H4 (cell line): ENCODE measurements at regions not wholly inside any gene's neighbourhood (a gene's known extent, or its start where the extent isn't known, plus 50 kb on each side); places are given as distances from the start of the nearest gene placed in this dataset.
"Not testable (repeated sequence)": the region's sequence is repeated elsewhere in the genome, so short reads cannot be mapped to it uniquely, and the experiment has no call there.

ENCODE experiments used
- DNase-seq: peaks from one replicate; pipeline ENCODE4 v3.0.0-alpha.2; 2015; ENCODE audit warnings: low spot score

GRCh38 chr16:21534561-21534960, 64.8 kb upstream of the METTL9 start:
- DNase-seq, result not testable (repeated sequence)

- DNase-seq, result not testable (repeated sequence)
Observed at GRCh38 chr16:21535201-21535600, 64.2 kb upstream of the METTL9 start.

- DNase-seq, result not testable (repeated sequence)
Observed at GRCh38 chr16:21536740-21537139, 62.6 kb upstream of the METTL9 start.

- not testable (repeated sequence) for DNase-seq
Observed at GRCh38 chr16:21537598-21537997, 61.8 kb upstream of the METTL9 start.

- DNase-seq, result not testable (repeated sequence)
Observed at GRCh38 chr16:21539107-21539618, 60.2 kb upstream of the METTL9 start.

GRCh38 chr16:21540770-21541433, 58.5 kb upstream of the METTL9 start:
- not testable (repeated sequence) for DNase-seq

- DNase-seq, result not testable (repeated sequence)
Observed at GRCh38 chr16:21541611-21542051, 57.7 kb upstream of the METTL9 start.

- DNase-seq, result not testable (repeated sequence)
Observed at GRCh38 chr16:21542075-21542474, 57.3 kb upstream of the METTL9 start.

- not testable (repeated sequence) for DNase-seq
Observed at GRCh38 chr16:21542491-21543124, 56.8 kb upstream of the METTL9 start.

- not testable (repeated sequence) for DNase-seq
Observed at GRCh38 chr16:21543151-21543836, 56.1 kb upstream of the METTL9 start.

- not testable (repeated sequence) for DNase-seq
Observed at GRCh38 chr16:21545664-21546326, 53.6 kb upstream of the METTL9 start.

- not testable (repeated sequence) for DNase-seq
Observed at GRCh38 chr16:21549396-21549795, 50.0 kb upstream of the METTL9 start.
